GM18867 (cell line): ENCODE measurements at regions not wholly inside any gene's neighbourhood (a gene's known extent, or its start where the extent isn't known, plus 50 kb on each side); places are given as distances from the start of the nearest gene placed in this dataset.

Source experiments
- ATAC-seq: cut with Tn5 transposase; IDR thresholded peaks from one replicate; pipeline ENCODE4 v1.9.1; 2021; ENCODE audit warnings: mild to moderate bottlenecking, moderate library complexity; ENCODE audit not compliant: unreplicated experiment

- no peak for ATAC-seq
Observed at GRCh38 chr15:70556779-70557178, 206.6 kb downstream of the UACA start.

GRCh38 chr15:70556151-70556741, 207.1 kb downstream of the UACA start:
- ATAC-seq, result no peak

GRCh38 chr15:70555713-70556112, 207.6 kb downstream of the UACA start:
- no peak for ATAC-seq

GRCh38 chr15:70547846-70548487, 215.4 kb downstream of the UACA start:
- no peak for ATAC-seq

GRCh38 chr15:70545526-70545925, 217.8 kb downstream of the UACA start:
- ATAC-seq, result no peak

- no peak for ATAC-seq
Observed at GRCh38 chr15:70541511-70541910, 221.8 kb downstream of the UACA start.

- ATAC-seq, result no peak
Observed at GRCh38 chr15:70539912-70540530, 223.3 kb downstream of the UACA start.

- ATAC-seq, result no peak
Observed at GRCh38 chr15:70539409-70539808, 223.9 kb downstream of the UACA start.

- no peak for ATAC-seq
Observed at GRCh38 chr15:70538278-70538677, 225.1 kb downstream of the UACA start.

GRCh38 chr15:70535955-70536338, 227.4 kb downstream of the UACA start:
- no peak for ATAC-seq

GRCh38 chr15:70535071-70535954, 228.0 kb downstream of the UACA start:
- ATAC-seq, result no peak

GRCh38 chr15:70533931-70534742, 229.2 kb downstream of the UACA start:
- no peak for ATAC-seq

- no peak for ATAC-seq
Observed at GRCh38 chr15:70532531-70533186, 230.7 kb downstream of the UACA start.

- ATAC-seq, result no peak
Observed at GRCh38 chr15:70531576-70531975, 231.8 kb downstream of the UACA start.

GRCh38 chr15:70530906-70531305, 232.5 kb downstream of the UACA start:
- ATAC-seq, result no peak

- ATAC-seq, result no peak
Observed at GRCh38 chr15:70530503-70530902, 232.9 kb downstream of the UACA start.

GRCh38 chr15:70530017-70530499, 233.3 kb downstream of the UACA start:
- ATAC-seq, result no peak

GRCh38 chr15:70528816-70529215, 234.5 kb downstream of the UACA start:
- ATAC-seq, result no peak

GRCh38 chr15:70528270-70528706, 235.1 kb downstream of the UACA start:
- ATAC-seq, result peak; percentile 72

- no peak for ATAC-seq
Observed at GRCh38 chr15:70526974-70527325, 236.4 kb downstream of the UACA start.
